GM11168 (cell line): ENCODE measurements at regions not wholly inside any gene's neighbourhood (a gene's known extent, or its start where the extent isn't known, plus 50 kb on each side); places are given as distances from the start of the nearest gene placed in this dataset.

Source experiments
- in situ Hi-C: fragments of 300-500 bp; cut with MboI; formaldehyde crosslinking; loops from one replicate; pipeline ENCODE4 v1.12.0; 2022; ENCODE audit warnings: low sequenced_read_pairs; ENCODE audit not compliant: unreplicated experiment

DNA sequence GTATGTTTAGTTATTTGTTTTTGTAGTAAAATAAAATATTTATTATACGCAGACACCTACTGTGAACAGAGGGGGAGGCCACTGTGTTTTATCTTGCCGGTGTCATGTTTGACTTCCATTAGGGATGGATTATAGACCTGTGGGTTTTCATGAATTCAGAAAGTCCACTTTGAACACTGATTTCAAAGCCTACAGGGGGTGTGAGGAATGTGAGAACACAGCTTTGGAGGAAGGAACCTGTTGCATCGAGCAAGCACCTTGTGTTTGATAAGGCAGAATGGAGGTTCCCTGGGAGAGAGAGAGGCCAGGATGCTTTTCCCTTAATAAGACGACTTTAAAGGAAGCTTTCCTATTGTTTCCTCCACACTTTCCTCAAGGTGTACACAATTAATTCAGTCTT, 665.0 kb upstream of the MGMT start:
- in situ Hi-C loops, result no loop called here

DNA sequence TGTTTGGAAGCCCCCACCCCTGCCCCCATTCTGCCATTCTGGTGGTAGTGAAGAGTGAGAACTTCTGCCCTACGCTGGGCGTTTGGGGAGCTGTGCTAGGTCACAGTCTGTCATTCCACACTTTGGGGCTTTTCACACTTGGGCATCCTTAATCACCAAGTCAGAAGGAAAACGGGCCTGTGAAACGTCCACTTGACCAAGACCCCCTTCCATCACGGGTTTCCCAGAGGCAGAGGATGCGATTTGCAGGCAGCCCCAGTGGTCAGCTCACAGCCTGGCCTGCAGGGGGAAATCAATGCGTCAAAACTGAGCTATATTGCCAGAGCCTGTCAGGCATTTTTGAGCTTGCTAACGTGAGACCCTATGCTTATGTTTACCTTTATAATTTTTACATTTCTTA, 663.3 kb upstream of the MGMT start:
- in situ Hi-C loops, result no loop called here

DNA sequence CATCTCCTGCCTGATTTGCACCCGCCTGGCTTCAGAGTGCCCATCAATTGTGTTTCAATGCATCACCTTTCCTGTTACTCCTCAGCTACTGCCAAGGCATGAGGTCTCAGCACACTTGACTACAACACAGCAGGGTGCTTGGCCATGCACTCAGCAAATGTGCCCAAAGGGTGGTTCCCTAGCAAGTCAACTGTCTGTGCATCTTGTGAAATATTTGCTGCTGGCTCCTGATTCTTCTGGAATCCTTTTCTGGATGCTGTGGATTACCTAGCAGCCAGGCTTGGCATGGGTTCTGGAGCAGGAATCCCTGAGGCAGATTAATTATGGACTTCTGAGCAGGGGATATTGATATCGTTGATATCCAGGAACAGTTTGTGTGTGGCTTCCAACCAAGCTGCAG, 662.6 kb upstream of the MGMT start:
- in situ Hi-C loops, result no loop called here

DNA sequence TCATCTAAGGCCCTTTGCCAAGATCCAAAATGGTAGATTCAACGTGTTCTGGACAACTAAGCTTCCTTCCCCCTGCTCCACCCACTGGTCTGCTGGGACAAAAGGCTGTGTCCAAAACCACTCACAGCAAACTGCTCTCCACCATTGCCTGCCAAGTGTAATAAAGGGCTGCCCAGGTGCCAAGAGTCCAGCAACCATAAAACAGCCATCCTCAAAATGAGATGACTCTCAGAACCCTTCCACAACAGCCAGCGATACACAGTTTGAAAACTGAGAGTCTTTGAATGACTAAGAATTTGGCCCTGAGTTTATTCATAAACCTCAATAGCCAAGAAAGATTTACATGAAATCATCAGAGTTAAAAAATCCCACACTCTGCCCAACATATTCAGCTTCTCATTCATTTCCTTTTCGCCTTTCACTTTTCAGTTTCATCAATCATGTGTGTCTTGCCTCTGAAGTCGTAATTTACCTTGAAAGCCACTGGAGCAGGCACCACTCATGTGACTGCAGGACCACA, 658.1 kb upstream of the MGMT start:
- in situ Hi-C loops, result no loop called here

DNA sequence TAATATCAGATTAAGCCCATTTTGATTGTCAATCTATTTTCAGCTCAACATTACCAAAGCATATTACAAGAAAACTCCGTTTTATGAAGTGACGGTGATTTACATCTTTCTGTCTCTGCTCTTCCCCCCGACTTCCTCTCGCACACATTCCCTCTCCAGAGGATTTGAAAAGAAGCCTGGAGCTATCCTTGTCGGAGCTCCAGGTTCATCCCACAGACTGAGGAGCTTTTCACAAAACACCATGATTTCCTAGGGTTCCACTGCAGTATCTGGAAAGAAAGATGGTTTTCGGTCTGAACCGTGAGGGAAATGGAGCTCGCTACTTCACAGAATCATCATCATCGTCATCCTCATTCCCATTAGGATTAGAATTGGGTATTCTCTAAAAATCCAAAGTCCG, 655.5 kb upstream of the MGMT start:
- in situ Hi-C loops, result no loop called here

DNA sequence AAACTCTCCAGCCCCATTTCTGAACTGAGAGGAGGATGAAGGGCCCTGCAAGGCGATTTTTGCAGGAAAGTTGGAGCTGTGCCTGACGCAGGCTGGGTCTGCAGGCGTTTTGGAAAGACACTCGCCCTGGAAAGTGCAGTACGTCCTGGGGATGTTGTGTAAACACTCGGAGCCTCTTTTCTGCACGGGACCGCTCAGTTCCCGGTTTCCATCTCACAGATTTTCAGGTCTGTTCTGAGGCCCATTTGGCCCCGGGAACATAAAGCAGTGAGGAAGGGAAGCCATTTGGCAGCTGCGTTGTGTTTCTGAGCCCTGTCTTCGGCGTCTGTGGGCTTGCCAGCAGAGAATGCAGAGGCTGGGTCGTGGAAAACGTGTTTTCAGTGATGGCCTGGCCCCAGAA, 655.0 kb upstream of the MGMT start:
- in situ Hi-C loops, result no loop called here

DNA sequence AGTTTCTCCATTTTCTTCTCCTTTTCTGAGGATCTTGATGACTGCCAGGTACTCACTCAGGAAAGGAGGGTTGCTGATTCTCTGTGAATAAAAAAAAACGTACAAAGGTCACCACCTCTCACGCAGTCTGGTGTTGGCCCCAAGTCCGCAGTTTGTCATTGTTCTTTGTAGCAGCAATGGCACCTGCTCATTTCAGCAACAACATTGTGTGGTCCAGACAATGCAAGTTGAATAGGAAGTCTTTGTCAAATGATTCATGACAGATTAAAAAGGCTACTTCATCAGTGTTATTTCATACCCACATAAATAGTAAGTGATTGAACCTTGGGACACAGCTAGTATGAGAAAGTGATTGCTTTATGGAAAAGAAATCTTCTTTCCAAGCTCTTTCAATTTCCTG, 653.5 kb upstream of the MGMT start:
- in situ Hi-C loops, result no loop called here

DNA sequence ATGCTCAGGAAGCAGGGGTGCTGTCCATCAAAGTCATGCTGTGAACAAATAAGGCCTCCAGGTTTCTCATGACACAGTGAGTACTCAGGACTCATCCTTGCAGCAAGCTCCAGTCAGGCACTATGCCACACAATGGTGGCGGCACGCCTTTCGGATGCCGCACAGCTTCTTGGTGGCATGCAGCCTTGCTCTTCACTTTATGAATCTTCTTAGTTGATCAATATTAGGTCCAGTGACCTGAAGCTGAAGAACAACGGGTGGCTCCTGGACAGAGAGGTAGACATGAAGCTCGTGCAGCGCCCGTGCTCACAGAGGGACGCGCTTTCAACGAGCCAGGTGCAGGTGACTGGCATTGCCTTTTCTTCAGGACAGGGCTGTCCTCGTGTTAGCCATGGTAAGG, 653.0 kb upstream of the MGMT start:
- in situ Hi-C loops, result no loop called here

DNA sequence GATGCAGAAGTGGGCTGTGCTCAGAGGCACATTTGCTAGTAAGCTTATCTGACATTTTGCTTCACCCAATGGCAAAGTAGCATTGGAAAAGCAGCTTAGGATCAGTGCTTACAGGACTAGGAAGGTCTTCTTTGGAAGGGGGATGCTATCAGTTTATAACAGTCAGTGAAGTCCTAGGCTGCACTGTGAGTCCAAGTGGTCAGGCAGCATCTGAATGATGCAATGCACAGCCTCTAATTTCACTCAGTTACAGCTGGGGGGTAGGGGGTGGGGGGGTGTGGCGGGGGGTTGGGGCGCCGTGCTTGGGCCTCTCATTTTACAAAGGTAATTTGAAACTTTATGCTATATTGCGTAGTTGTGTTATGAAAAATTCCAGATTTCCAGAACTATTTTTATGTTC, 652.3 kb upstream of the MGMT start:
- in situ Hi-C loops, result no loop called here

DNA sequence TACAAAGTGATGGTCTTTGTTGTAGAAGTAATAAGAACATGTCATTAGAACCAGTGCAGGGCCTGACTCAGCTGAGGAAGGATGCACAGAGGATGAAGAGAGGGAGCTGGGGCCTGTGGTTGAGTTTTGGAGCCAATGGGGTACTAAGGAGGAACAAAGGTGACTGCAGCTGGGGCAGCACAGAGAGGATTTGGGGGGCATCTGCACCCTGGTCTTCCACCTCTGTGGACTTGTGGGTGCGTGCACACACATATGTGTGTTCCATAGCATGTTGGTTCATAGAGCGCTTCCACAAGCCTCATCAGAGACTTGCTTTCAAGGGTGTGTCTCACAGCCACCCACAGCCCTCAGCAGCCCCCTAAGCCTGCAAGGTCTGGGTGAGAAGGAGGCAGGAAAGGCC, 650.3 kb upstream of the MGMT start:
- in situ Hi-C loops, result no loop called here

DNA sequence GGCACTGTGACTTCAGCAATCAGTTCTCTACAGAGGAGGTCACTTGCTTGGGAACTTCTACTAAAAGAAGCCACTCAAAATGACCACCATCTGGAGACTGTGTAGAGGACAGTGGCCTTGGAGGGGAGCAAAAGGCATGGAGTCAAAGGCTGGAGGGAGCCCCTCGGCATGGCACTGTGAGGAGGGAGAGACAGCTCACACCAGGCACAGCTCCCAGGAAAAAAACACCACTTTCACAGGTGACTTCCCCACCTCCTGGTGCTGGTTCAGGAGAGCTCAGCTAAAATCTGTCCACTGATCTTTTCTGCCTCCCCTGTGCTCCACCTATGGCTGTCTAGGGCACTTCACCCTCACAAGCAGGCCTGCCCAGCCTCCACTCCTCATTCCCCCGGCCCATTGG, 649.4 kb upstream of the MGMT start:
- in situ Hi-C loops, result no loop called here

DNA sequence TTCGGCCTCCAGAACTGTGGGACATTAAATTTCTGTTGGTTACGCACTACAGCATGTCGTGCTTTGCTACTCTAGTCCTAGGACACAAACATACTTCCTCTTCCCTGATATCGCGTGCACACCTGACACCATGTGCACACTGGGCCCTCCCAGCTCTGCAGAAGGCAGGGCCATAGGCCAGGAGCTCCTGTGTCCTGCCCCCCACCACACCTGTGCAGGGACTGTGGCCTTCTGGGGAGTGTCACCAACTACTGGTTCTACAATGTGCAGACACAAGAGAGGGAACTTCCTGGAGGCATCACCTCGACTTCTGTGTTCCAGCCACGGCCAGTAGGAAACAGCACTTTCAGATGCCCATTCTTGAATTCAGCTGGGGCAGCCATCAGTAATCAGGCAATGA, 646.4 kb upstream of the MGMT start:
- in situ Hi-C loops, result no loop called here

DNA sequence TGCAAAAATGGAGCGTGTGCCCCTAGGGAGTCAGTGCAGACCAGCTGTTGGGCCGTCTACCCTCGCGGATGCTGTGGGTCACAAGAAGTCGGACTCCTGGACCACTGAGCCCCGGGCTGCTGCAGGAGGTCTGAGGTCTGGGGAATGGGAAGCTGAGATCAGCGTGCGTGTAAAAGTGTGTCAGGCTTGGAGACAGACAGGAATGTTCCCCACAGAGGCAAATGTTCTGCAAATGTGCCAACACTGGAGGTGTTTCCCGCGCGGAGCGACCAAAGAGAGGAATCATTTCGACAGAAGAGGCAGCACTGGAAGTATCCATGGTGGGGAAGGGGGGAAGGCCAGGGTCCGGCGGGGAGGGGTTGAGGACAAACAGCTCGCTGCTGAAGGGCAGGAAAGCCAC, 643.8 kb upstream of the MGMT start:
- in situ Hi-C loops, result no loop called here

DNA sequence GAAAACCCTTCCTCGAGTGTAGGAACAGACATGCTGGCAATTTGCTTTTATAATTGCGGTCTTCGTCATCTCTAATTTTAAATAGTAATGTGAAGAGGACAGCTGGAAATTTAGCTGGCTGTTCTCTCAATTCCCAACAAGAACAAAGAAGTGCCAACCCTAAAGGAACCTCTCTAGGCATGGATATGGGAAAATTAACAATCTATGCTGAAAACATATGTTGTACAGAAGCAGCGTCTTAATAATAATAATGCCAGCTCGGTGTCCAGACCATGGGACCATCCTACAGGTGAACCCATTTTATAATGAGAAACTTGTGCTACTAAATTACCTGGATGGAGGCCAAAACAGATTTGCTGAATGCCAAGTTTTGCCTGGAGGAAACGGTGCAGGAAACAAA, 641.4 kb upstream of the MGMT start:
- in situ Hi-C loops, result no loop called here

DNA sequence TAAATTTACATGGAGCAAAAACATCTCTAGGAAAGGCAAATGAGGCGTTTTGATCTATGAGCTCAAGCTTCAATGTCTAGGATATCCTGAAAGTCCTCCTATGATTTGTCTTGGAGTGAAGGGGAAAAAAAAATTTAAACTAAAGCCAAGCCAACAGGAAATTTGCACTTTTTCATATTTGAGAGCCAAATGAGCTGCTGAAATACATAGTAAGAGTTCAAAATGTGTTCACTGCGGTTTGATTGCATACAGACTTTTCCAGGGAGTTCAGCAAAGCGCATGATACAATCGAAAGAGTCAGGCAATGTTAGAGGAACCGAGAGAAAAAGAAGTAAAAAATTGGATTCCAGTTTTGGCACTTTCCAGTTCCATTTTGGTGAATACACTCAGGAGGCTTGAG, 633.4 kb upstream of the MGMT start:
- in situ Hi-C loops, result no loop called here

DNA sequence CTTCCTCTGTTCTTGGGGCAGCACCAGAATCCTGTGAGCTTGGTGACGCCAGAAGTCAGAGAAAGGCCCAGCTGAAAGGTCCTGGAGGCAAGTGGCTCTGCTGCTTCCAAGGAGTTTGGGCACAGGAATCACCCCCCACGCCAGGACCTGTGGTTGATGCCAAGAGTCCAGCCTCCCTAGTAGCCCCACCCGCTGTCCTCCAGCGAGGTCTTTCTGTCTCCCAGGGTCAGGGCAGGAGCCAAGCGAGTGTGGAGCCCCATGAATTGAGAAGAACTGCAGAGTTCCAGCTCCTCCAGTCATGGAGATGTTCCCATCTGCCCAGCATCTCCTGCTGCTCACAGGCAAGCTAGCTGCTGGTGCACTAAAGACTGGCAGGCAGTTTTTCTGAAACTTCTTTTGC, 631.7 kb upstream of the MGMT start:
- in situ Hi-C loops, result no loop called here

DNA sequence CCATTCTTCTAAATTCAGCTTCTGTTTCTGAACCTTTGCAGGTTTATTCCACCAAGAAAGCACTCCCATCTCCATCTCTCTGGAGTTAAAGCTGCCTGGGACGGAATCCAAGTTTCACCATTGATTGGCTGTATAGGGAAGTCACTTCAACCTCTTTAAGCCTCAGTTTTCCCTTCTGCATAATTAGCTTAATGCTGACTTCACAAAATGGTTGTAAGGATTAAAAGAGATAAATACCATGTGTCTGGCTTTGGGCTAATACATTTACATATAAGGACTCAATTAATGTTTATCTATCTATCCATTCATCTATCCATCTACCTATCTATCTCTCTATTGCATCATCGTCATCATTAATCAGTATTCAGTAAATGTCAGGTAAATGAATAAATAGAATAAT, 629.6 kb upstream of the MGMT start:
- in situ Hi-C loops, result no loop called here

DNA sequence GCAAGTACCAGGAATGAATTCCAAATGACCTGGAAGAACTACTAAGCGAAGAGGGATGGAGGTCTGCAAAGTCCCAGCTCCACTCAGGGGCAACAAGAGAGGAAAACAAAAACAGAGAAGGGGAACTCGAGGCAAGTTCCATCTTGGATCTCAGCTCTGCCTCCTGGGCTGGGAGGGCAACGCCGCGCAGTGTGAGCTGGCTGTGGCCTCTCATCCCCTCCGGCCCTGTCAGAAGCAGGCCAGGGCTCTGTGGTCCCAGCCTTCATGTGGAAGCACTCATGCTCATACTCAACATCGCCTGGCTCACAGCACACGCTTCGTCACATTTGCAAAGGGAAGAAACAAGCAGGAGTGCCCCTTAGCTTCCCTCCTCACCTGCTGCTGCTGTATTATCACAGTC, 627.9 kb upstream of the MGMT start:
- in situ Hi-C loops, result no loop called here

DNA sequence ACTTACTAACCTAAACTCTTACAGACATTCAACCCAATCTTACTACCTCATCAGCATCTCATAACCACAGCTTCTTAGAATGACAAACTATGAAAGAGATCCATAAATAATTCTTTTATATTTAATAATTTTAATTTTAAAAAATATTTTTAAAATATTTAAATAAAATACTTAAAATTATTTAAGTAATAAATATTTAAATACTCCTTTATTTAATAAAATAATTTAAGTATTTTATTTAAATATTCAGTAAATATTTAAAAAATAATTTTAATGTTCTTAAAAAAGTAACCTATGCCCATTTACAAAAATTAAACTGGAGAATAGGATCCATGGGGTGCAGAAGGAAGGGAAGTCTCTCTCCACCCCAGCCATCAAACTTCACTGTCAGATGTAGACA, 627.3 kb upstream of the MGMT start:
- in situ Hi-C loops, result no loop called here

DNA sequence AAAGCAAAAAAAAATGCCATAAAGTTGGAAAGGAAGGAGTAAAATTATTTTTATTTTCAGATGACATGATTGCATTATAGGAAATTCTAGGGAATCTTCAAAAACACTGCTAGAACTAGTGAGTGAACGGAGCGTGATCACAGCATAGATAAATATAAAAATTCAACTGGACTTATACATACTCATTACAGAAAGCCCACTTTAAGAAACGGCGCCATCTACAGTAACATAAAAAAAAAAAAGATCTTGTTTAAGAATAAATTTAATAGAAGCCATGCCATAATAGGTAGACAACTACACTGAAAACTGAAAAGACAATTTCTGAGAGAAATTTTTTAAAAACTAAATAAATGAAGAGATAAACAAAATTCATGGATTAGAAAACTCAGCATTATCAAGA, 623.1 kb upstream of the MGMT start:
- in situ Hi-C loops, result no loop called here

DNA sequence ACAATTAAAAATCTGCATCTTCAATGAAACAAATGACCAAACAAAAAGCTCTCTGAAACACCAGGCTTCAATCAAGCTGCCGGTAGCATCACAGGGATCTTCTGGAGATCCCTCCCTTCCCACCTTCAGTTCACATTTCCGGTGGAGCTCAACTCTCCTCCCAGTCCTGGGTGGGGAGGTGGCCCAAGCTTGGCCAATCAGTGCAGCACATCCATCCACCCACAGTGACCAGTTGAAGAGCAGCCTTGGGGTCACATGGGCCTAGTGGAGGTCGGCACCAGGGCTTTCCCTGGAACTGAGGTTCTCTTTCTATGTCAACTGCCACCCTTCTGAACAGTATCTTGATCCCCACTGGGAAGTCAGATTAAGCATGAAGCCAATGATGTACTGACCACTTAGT, 620.1 kb upstream of the MGMT start:
- in situ Hi-C loops, result no loop called here

DNA sequence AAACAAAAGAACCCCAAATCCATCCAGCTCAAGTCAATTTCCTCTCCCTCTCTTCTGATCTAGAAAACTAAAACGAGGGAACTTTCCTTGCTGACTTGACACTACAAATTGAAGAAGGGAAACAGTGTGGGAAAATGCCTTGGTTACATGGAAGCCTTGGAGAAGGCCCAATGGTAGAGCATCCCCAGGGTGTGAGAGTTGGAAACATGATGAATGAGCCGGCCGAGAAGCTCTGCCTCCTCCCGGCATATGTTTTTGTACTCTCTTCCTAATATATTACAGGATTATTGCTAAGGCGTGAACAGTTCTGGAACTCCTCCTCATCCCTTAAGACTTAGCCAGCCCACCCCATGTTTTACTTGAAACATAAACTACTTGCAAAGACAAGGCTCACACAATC, 618.2 kb upstream of the MGMT start:
- in situ Hi-C loops, result no loop called here

DNA sequence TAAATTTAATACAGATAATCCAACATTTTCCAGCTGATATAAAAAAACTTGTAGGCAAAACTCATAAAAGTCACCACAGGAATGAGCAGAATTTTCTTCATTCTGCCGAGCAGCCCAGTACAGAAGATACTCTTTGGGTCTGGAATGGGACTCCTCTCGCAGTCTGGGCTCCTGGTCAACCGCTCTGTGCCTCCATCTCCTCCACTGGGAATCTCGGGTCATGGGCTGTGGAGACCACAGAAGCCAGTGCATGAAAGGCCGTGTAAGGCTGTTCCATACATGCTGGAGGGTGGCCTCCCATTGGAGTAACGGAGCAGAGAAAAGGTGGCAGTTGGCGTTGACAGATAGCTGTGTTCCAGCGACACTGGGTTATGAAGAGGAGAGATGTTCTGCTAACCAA, 616.4 kb upstream of the MGMT start:
- in situ Hi-C loops, result no loop called here
